ELR (cell line): ENCODE measurements at regions not wholly inside any gene's neighbourhood (a gene's known extent, or its start where the extent isn't known, plus 50 kb on each side); places are given as distances from the start of the nearest gene placed in this dataset.
"Not testable (repeated sequence)": the region's sequence is repeated elsewhere in the genome, so short reads cannot be mapped to it uniquely, and the experiment has no call there.

Experiments
- DNase-seq: peaks from one replicate; pipeline ENCODE4 v3.0.0-alpha.2; 2015; ENCODE audit warnings: low read depth

- no peak for DNase-seq
These were observed 153.2 kb upstream of the FGF10 start for GRCh38 chr5:44542470-44542869.

GRCh38 chr5:44539602-44539919, 150.3 kb upstream of the FGF10 start:
- DNase-seq, result no peak

GRCh38 chr5:44538797-44539601, 149.8 kb upstream of the FGF10 start:
- no peak for DNase-seq

- DNase-seq, result peak; percentile 20
These were observed 147.5 kb upstream of the FGF10 start for GRCh38 chr5:44536650-44537260.

DNA sequence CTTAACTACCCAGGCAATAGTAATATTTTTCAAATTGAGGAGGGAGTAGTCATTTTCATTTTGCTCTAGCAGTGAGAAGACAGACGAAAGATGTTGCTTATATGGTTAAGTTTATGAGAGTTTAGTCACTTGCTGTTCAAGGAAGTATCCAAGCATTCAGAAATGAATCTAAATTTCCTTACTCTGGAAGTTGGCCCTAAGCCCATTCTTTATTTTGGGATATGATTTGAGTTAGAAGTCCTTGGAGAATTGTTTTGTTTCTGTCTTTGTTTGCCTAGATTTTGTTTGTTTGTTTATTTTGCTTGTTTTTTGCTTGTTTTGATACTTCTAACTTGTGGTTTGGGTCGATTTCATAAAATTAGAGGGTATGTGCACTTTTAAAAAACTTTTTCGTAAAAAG, 146.4 kb upstream of the FGF10 start:
- DNase-seq, result no peak

DNA sequence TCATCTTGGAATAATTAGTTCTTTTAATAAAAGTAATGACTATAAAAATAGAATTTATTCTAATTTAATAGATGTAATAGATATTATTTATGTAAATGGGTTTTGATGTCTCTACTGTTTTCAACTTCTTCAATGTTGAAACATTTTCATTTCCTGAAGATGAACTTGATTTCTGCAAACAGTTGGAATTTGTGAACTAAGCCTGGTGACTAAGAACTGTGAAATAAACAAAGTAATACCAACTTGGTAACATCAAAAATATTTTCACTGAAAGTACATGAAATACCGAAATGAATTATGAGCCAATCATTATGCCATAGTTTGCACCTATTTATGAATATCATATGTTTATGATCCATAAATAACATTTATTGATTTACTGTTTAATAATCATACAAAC, 143.8 kb upstream of the FGF10 start:
- DNase-seq, result no peak

DNA sequence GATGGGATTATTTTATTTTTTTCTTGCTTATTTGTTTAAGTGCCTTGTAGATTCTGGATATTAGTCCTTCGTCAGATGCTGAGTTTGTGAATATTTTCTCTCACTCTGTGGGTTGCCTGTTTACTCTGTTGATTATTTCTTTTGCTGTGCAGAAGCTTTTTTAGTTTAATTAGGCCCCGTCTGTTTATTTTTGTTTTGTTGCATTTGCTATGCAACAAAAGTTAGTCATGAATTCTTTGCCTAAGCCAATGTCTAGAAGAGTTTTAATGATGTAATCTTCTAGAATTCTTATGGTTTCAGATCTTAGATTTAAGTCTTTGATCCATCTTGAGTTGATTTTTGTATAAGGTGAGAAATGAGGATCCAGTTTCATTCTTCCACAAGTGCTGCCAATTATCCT, 142.5 kb upstream of the FGF10 start:
- DNase-seq, result not testable (repeated sequence)

DNA sequence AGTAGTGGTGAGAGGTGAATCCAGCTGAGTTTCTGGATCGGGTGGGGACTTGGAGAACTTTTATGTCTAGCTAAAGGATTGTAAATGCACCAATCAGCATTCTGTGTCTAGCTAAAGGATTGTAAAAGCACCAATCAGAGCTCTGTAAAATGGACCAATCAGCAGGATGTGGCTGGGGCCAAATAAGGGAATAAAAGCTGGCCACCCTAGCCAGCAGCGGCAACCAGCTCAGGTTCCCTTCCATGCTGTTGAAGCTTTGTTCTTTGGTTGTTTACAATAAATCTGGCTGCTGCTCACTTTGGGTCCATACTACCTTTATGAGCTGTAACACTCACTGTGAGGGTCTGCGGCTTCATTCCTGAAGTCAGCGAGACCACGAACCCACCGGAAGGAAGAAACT, 141.6 kb upstream of the FGF10 start:
- not testable (repeated sequence) for DNase-seq

GRCh38 chr5:44511596-44511995, 122.4 kb upstream of the FGF10 start:
- no peak for DNase-seq

DNA sequence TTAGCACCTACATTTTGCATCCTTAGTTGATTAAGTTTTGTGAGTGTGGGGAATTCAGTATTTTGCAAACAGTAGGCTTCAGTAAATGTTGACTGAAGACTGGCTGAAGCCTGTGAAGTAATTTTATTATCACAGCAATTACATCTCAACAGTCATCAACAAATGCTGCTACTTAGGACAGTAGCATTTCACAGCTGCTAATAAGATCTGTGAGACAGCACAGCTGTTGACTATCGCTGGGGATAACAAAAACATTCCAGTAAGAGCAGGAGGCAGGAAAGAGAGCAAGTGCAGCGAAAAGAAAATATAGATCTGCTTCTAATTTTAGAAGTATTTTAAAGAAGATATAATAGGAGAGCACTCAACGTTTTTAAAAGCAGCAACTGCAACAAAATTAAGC, 117.3 kb upstream of the FGF10 start:
- no peak for DNase-seq

DNA sequence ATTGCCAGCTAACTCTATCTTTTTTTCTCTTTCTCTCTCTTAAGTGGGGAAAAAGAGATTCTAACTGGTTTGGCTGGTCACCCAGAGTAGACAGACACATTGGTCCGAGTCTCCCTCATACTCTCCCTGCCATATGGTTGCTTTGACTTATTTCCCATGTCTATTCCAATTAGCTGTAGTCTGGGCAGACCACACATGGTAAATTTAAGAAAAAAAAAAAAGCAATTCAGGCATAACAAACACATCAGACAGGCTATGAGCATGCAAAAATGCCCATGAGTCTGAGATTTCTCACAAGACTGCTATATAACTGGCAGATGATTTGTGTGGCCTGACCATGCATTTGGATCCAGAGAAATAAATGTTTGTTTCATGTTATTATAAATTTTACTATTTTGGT, 110.2 kb upstream of the FGF10 start:
- DNase-seq, result no peak

GRCh38 chr5:44497606-44498005, 108.4 kb upstream of the FGF10 start:
- no peak for DNase-seq

DNA sequence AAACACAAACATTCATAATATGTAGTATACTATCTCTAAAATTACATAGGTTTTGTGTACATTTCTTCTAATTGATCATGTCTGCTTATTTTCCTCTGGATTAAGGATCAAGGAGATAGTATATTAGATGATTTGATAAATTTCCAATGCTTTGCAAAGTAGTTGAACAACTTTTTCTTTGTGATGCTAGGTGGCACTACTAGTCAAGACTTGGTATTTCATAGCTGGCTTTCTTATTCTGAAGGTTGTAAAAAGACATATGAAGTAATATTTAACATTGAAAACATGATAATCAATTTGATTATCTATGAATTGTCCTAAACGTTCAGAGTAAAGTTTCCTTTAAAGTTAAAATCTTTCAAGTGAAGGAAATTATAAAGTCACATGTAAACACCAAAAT, 106.1 kb upstream of the FGF10 start:
- no peak for DNase-seq

GRCh38 chr5:44489759-44490158, 100.5 kb upstream of the FGF10 start:
- no peak for DNase-seq

DNA sequence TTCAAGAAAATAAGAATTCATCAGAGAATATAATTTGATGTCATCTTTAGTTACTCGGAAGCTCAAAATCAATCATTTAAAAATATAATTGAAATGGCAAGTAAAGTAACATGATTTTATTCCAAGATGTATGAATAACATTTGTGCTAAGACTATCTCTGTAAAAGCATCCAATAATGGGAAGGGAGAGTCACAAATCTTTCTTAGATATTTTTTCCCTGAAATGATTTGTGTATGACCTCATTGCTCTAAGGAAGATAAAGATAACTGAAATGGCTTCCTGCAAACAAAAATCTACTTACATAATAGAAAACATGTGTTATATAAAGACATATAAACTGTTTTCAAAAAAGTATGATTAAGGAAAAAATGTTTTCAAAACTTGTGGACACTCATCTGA, 97.4 kb upstream of the FGF10 start:
- no peak for DNase-seq

DNA sequence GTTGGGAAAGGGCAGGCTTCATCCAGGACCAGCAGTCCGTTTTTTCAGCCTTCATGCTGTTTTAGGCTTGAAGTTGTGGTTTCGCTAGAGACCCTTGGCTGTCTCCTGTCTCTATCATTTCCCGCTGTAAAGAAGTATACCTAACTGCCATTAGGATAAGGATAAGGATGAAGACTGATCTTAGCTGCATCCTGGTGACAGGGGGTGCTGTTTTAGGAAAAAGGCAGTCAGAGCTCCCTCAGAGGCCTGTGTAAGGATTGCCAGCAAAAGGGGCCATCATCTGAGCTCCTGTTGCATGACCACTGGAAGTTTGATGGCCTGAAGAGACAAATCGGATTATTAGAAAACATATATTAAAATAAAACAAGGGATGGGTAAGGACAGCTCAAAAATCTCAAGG, 64.8 kb upstream of the FGF10 start:
- no peak for DNase-seq

GRCh38 chr5:44446399-44446798, 57.2 kb upstream of the FGF10 start:
- DNase-seq, result no peak

- DNase-seq, result no peak
These were observed 54.0 kb upstream of the FGF10 start for GRCh38 chr5:44443172-44443571.

GRCh38 chr5:44441460-44441859, 52.2 kb upstream of the FGF10 start:
- DNase-seq, result no peak

- DNase-seq, result no peak
These were observed 51.0 kb upstream of the FGF10 start for GRCh38 chr5:44440186-44440585.
